PC-9 (cell line): ENCODE measurements at regions not wholly inside any gene's neighbourhood (a gene's known extent, or its start where the extent isn't known, plus 50 kb on each side); places are given as distances from the start of the nearest gene placed in this dataset.

ENCODE experiments used
- EZH2 ChIP-seq: fragments of 200-600 bp; sonication (generic); IDR thresholded peaks from 2 replicates; pipeline ENCODE4 v1.8.0; 2017; ENCODE audit warnings: antibody characterized with exemption, low read depth
- TF ChIP-seq, protein P1 (sequence below): fragments of 200-600 bp; sonication (generic); conservative IDR thresholded peaks from 2 replicates; pipeline ENCODE4 v1.6.1; 2017; ENCODE audit warnings: mixed run types, antibody characterized with exemption, mild to moderate bottlenecking, moderate library complexity

DNA sequence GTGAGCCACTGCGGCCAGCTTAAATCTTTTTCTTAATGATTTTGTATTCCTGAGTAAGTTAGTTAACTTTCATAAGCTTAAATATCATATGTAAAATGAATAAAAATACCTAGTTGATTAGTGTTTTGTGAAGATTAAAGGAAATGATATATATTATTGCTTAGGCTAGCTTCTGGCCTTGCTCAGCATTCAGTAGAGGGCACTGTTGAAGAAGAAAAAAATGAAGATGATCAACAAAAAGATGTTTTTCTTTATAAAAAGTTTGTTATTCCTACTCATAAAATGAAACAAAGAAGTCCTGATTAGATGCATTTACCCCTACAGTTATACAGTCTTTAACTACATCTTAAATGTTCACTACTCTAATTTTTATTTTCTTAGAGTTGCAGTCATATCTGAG lies 797.7 kb downstream of the RAPGEF2 start:
- TF ChIP-seq, protein P1, sequence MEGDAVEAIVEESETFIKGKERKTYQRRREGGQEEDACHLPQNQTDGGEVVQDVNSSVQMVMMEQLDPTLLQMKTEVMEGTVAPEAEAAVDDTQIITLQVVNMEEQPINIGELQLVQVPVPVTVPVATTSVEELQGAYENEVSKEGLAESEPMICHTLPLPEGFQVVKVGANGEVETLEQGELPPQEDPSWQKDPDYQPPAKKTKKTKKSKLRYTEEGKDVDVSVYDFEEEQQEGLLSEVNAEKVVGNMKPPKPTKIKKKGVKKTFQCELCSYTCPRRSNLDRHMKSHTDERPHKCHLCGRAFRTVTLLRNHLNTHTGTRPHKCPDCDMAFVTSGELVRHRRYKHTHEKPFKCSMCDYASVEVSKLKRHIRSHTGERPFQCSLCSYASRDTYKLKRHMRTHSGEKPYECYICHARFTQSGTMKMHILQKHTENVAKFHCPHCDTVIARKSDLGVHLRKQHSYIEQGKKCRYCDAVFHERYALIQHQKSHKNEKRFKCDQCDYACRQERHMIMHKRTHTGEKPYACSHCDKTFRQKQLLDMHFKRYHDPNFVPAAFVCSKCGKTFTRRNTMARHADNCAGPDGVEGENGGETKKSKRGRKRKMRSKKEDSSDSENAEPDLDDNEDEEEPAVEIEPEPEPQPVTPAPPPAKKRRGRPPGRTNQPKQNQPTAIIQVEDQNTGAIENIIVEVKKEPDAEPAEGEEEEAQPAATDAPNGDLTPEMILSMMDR, result no peak; the same call in 1 of the 2 replicates
- TF ChIP-seq EZH2, result no peak
